ENCODE measurements at regions not wholly inside any gene's neighbourhood (a gene's known extent, or its start where the extent isn't known, plus 50 kb on each side); places are given as distances from the start of the nearest gene placed in this dataset.

DNA sequence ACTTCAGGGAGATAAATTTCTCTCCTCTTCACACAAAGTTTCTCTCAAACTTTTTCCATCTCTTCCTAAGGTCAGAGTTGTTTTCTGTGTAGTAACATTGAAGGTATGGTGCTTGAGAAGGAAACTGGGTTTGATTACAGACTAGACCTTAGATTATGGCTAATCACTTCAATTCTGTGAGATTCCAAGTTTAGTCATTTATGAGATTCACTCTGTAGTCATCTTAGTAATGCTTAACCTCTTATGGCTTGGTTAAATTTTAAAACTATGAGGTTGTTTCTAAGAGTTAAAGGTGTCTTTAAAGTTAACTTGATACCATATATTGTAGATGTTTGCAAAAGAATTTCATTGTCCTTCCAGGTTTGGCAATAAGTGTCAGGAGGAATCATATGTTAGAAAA, 1092.2 kb downstream of the KCNT2 start (continued):
- TF ChIP-seq, protein P1, sequence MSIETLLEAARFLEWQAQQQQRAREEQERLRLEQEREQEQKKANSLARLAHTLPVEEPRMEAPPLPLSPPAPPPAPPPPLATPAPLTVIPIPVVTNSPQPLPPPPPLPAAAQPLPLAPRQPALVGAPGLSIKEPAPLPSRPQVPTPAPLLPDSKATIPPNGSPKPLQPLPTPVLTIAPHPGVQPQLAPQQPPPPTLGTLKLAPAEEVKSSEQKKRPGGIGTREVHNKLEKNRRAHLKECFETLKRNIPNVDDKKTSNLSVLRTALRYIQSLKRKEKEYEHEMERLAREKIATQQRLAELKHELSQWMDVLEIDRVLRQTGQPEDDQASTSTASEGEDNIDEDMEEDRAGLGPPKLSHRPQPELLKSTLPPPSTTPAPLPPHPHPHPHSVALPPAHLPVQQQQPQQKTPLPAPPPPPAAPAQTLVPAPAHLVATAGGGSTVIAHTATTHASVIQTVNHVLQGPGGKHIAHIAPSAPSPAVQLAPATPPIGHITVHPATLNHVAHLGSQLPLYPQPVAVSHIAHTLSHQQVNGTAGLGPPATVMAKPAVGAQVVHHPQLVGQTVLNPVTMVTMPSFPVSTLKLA (conservative IDR thresholded peaks at IDR 0.05), result no peak
- TF ChIP-seq, protein P2, sequence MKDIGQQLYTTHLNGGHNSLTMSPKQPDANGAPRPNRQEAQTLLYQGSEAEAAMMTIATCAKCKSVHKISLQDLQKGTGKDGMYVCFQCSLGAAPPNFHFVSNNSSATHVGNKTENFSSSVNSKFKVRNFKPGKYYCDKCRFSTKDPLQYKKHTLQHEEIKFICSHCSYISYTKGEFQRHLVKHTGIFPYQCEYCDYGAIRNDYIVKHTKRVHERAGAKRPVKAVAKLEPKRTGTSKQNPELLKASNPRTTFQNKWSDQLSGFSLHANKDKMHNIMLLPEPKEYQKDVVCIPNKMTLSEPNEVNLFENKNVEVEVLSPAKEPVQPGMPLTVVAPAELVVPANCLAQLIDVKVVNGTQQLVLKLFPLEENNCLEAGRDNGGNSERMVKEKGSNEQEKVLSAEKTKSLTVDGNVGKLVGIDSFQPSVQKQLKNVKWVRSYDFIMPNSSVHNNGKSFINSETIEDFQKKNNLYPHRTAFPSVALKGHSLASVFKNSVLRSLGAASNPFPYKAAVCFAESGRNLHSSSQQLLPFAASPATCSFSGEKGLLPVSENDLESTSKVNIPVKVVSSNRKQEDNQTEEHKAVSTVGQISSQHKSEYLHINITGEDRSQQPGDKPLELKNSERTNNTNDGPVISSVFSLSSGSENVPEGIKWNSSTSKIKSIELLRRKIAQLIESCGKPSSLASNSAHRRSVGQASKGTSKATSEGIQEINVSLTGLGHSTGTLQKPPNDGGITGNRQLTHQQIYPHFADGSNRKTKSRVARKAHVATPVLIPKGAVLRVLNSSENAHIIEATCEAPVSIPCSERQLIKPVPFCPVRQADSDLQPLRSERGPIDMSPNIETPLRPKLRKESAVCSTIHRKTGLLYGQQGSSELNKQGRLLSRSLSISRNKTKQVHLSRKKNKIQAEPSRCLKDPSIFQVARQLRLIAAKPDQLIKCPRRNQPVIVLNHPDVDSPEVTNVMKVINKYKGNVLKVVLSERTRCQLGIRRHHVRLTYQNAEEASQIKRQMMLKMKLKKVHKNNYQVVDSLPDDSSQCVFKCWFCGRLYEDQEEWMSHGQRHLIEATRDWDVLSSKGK (CRISPR knock-in tag; IDR thresholded peaks at IDR 0.05), result no peak

DNA sequence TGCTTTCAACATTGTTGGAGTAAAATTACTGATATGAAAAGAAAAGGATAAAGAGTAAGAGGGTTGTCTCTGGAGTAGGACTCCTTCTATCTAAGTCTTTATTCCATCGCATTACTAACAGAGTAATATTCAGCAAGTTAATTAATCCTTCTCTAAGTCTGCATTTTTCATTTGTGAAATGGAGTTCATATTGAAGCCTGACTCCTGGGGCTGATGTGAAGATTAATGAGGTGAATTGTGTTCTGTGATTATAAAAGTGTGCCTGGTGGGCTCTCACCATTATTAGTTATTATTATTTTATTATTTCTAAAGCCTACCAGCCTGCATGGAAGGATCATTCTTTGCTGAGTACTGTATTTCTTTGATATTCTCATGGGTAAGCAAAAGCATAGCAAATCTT, 1096.7 kb downstream of the KCNT2 start:
- ATAC-seq (no peak), DNase-seq (ENCODE audit: extremely low read depth in 1 of 4, low spot score in 3 of 4) (no peak), FAIRE-seq (no peak)
- no peak overlapping the region for H3K9ac ChIP-seq (ENCODE audit: insufficient read depth in 1 of 2, low read depth in 2 of 2, low read length in 2 of 2)
- POLR2A ChIA-PET, result no interaction called here
- H3K4me1 ChIP-seq (replicated peaks in 1 of 2; ENCODE audit: control insufficient read depth in 2 of 2, insufficient read depth in 2 of 2, low read length in 2 of 2), result no peaks in the 10 kb centered on the region
- 4% methylated on average over 1 of the region's 1 CpG for WGBS (ENCODE audit: insufficient coverage, low coverage, missing lambda C conversion rate)
- no peak overlapping the region for H2AFZ ChIP-seq (ENCODE audit: low read depth, low read length)
- H3K27ac ChIP-seq (ENCODE audit: extremely low read depth, low read depth, low read length), result no peak overlapping the region
- CTCF ChIA-PET (ENCODE audit: low intra/inter-chr PET ratio), result no interaction called here
- intact Hi-C loops (cut with micrococcal nuclease), result no loop called here
- H4K20me1 ChIP-seq (replicated peaks; ENCODE audit: control insufficient read depth, insufficient read depth, low read length), result no peaks in the 10 kb centered on the region
- H3K9me1 ChIP-seq (ENCODE audit: control insufficient read depth, insufficient read depth, low read length), result no peaks in the 10 kb centered on the region
- no TSS peak for BruUV-seq (replicated peaks)
- TF ChIP-seq ZBTB8A (IDR thresholded peaks at IDR 0.05; ENCODE audit: partially characterized antibody), result no peak
- no peaks in the 10 kb centered on the region for H3K9me3 ChIP-seq (replicated peaks; ENCODE audit: control insufficient read depth, insufficient read depth, low read depth, low read length)
- H3K36me3 ChIP-seq (ENCODE audit: control insufficient read depth, insufficient read depth, low read length), result no peaks in the 10 kb centered on the region
- in situ Hi-C loops (cut with MboI), result no loop called here
- no peak overlapping the region for H3K4me2 ChIP-seq (ENCODE audit: insufficient read depth, low read length)
- H3K79me2 ChIP-seq (ENCODE audit: control insufficient read depth, insufficient read depth, low read length), result no peaks in the 10 kb centered on the region
- no peak overlapping the region for H3K4me3 ChIP-seq
- no peaks in the 10 kb centered on the region for H3K27me3 ChIP-seq (ENCODE audit: control insufficient read depth in 2 of 2, insufficient read depth in 2 of 2, low read length in 2 of 2)

All from K562 (cell line).